DND-41 (cell line): ENCODE measurements at regions not wholly inside any gene's neighbourhood (a gene's known extent, or its start where the extent isn't known, plus 50 kb on each side); places are given as distances from the start of the nearest gene placed in this dataset.

ENCODE experiments used
- CTCF ChIP-seq: IDR thresholded peaks from 2 replicates; pipeline ENCODE4 v1.5.1; 2012; ENCODE audit warnings: borderline replicate concordance, low read length, moderate library complexity, mild to moderate bottlenecking; ENCODE audit not compliant: poor library complexity, severe bottlenecking; ENCODE audit errors: extremely low read depth
- EZH2 ChIP-seq: IDR thresholded peaks from 3 replicates; pipeline ENCODE4 v1.6.1; 2012; ENCODE audit warnings: borderline replicate concordance, low read depth, mild to moderate bottlenecking, moderate library complexity, low read length, inconsistent platforms; ENCODE audit not compliant: severe bottlenecking

- TF ChIP-seq CTCF, result no peak
- TF ChIP-seq EZH2, result no peak
Observed at GRCh38 chr13:79990048-79990447, 350.9 kb downstream of the SPRY2 start.
